ENCODE measurements at regions not wholly inside any gene's neighbourhood (a gene's known extent, or its start where the extent isn't known, plus 50 kb on each side); places are given as distances from the start of the nearest gene placed in this dataset.

GRCh38 chr18:45355944-45356520 lies 259.2 kb upstream of the SLC14A2 start:
- DNase-seq, result no peak
- H3K9ac ChIP-seq, result no peak overlapping the region
- H3K9me3 ChIP-seq, result no peaks in the 10 kb centered on the region
- WGBS (ENCODE audit: low lambda C conversion rate), result 85% methylated on average over 2 of the region's 2 CpGs
- H2AFZ ChIP-seq (ENCODE audit: low read depth), result no peak overlapping the region
- no peak overlapping the region for H3K27ac ChIP-seq (ENCODE audit: low read depth in 2 of 2, low read length in 1 of 2)
- no peak overlapping the region for H3K4me3 ChIP-seq (ENCODE audit: low read depth in 2 of 2, low read length in 1 of 2)
- H3K27me3 ChIP-seq (ENCODE audit: insufficient read depth), result no peaks in the 10 kb centered on the region
- H3K4me1 ChIP-seq (ENCODE audit: control insufficient read depth in 1 of 2, insufficient read depth in 2 of 2, low read depth in 1 of 2, low read length in 1 of 2), result peaks cover 0 to 22% of the 10 kb centered on the region in 2 experiments; a peak in 2 of 4 replicates
- no peaks in the 10 kb centered on the region for H3K9me2 ChIP-seq
- H4K20me1 ChIP-seq (ENCODE audit: insufficient read depth), result no peaks in the 10 kb centered on the region
- no peak overlapping the region for H3K4me2 ChIP-seq
- H3K36me3 ChIP-seq (replicated peaks in 1 of 2; ENCODE audit: control insufficient read depth in 1 of 2, insufficient read depth in 2 of 2, low read length in 1 of 2), result no peaks in the 10 kb centered on the region
- TF ChIP-seq RAD21 (IDR thresholded peaks at IDR 0.05; ENCODE audit: low read length), result 0 out of 2 replicates have a peak, but pooled peaks have one; percentile 13
- no peak for TF ChIP-seq REST (IDR thresholded peaks at IDR 0.05; ENCODE audit: low read depth, low read length)
- TF ChIP-seq POLR2AphosphoS5 (IDR thresholded peaks at IDR 0.05; ENCODE audit: low read depth, low read length), result no peak
- TF ChIP-seq CHD2 (IDR thresholded peaks at IDR 0.05; ENCODE audit: low read length, partially characterized antibody), result no peak
- TF ChIP-seq SIN3A (IDR thresholded peaks at IDR 0.05; ENCODE audit: borderline replicate concordance, low read depth, low read length), result no peak
- peak; percentile 15; the same call in 1 of the 2 replicates for TF ChIP-seq CTCF (IDR thresholded peaks at IDR 0.05)
- H3F3A ChIP-seq (replicated peaks; ENCODE audit: insufficient read depth), result no peaks in the 10 kb centered on the region
- ChIA-PET POLR2A (no interaction called here), CTCF (interaction anchor here (0.8 to 2.5 kb wide), 3 partner anchors 16 to 158 kb away, joined by 3 to 7 read pairs (median 3); no protein-coding TSS in a partner anchor)
- no peaks in the 10 kb centered on the region for H3K79me2 ChIP-seq (ENCODE audit: insufficient read depth)

- H4K20me1 ChIP-seq (ENCODE audit: insufficient read depth), result no peaks in the 10 kb centered on the region
- H3K4me3 ChIP-seq (ENCODE audit: low read depth in 2 of 2, low read length in 1 of 2), result no peak overlapping the region
- no peak for DNase-seq
- H3K9me3 ChIP-seq, result no peaks in the 10 kb centered on the region
- H3K79me2 ChIP-seq (ENCODE audit: insufficient read depth), result no peaks in the 10 kb centered on the region
- H3K27me3 ChIP-seq (ENCODE audit: insufficient read depth), result no peaks in the 10 kb centered on the region
- 83% methylated on average over 5 of the region's 5 CpGs for WGBS (ENCODE audit: low lambda C conversion rate)
- H3F3A ChIP-seq (replicated peaks; ENCODE audit: insufficient read depth), result no peaks in the 10 kb centered on the region
- no peaks in the 10 kb centered on the region for H3K9me2 ChIP-seq
- TF ChIP-seq PBX3 (IDR thresholded peaks at IDR 0.05), result peak; percentile 62
- TF ChIP-seq TCF12 (IDR thresholded peaks at IDR 0.05), result 0 out of 2 replicates have a peak, but pooled peaks have one; percentile 12
- no peak for TF ChIP-seq EP300 (IDR thresholded peaks at IDR 0.05; ENCODE audit: borderline replicate concordance in 1 of 2, low read depth in 1 of 2, low read length in 1 of 2)
- POLR2A ChIA-PET, result no interaction called here
- no peaks in the 10 kb centered on the region for H3K36me3 ChIP-seq (replicated peaks in 1 of 2; ENCODE audit: control insufficient read depth in 1 of 2, insufficient read depth in 2 of 2, low read length in 1 of 2)
- H3K27ac ChIP-seq (ENCODE audit: low read depth in 2 of 2, low read length in 1 of 2), result no peak overlapping the region
- no peak overlapping the region for H3K9ac ChIP-seq
- no peak overlapping the region for H3K4me2 ChIP-seq
- peaks cover 0 to 30% of the 10 kb centered on the region in 2 experiments; a peak in 2 of 4 replicates for H3K4me1 ChIP-seq (ENCODE audit: control insufficient read depth in 1 of 2, insufficient read depth in 2 of 2, low read depth in 1 of 2, low read length in 1 of 2)
- H2AFZ ChIP-seq (ENCODE audit: low read depth), result no peak overlapping the region
- CTCF ChIA-PET, result interaction anchor here (1.0 to 2.5 kb wide), 2 partner anchors 23 to 27 kb away, joined by 3 to 7 read pairs; no protein-coding TSS in a partner anchor
These were observed 257.4 kb upstream of the SLC14A2 start for GRCh38 chr18:45357686-45358470.

All from SK-N-SH (cell line).